Fibroblast of skin of right quadriceps (primary cell): ENCODE measurements at regions not wholly inside any gene's neighbourhood (a gene's known extent, or its start where the extent isn't known, plus 50 kb on each side); places are given as distances from the start of the nearest gene placed in this dataset.

Experiments
- DNase-seq: peaks from one replicate; pipeline ENCODE4 v3.0.0-alpha.2; 2013

DNA sequence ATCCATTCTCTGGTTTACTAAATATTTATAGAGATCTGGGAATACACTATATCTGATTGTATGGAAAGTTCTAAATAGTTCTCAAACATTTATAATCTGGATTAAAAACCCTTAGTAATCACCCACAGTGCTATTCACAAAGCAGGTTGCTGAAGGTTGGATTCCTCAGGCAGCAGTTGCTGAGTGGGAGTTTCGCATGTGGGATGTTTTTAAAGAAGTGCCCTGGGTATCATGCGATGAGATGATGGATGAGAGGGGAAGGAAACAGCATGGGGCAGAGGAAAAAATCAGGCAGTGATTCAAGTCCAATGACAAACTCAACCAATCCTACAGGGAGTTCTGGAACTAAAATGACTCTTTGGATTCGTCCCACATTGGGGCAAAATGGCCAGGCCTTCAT lies 85.3 kb upstream of the GALNT2 start:
- DNase-seq = no peak

DNA sequence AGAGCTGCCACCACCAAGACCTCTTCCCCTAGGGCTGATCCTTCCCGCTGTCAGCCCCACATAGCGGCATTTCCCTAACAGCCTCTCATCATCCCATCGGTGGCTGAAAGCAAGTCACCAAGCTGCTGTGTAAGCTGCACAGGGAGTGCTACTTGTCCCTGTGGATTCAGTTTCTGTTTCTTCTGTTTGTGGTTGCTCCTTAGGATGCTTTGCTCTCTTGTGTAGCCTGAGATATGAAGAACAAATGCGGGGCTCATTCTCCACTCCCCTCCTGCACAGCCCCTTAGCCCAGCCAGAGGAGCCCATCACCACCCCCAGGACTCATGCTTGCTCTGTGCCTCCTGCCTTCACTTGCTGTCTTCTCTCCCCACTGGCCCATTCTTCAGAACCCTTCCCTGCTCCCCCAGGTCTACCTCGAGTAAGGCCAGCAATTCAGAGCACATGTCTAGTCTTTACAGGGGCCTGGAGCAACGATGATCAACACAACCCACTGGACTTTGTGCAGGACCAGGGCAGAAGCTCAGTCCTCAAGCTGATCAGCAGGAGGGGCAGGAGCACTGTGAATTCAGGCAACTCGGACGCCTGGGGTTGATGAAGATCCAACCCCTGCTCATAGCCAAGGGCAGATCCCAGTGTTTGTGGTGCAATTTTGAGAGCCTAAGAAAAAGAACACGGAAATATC lies 82.6 kb upstream of the GALNT2 start:
- DNase-seq = no peak

DNA sequence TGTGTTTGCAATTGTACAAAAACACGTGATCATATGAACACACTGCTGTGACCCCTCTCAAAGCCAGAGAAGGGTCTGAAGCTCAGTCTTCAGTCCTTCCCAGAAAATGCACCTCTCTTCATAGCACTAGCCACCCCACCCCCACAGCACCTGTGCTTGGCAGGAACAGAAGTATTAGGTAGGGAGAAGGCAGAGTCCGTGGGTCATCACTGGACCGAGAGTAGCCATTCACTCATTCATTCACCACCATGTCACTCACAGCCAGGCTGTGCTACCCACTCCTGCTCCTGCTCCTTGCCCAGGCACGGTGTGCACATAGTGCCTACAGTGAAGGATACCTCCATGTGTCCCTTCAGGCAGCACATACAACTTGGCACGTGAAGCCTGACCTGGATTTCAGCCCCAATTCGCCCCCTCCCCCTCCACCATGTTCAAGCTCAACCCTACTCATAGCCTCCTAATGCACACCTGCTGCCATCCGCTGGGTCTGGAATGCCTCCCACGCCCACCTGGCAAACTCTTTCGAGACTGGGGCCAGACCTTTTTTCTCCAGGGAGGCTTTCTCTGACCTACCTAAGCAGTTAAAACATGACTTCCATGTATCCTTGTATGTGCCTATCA lies 81.9 kb upstream of the GALNT2 start:
- DNase-seq = no peak

DNA sequence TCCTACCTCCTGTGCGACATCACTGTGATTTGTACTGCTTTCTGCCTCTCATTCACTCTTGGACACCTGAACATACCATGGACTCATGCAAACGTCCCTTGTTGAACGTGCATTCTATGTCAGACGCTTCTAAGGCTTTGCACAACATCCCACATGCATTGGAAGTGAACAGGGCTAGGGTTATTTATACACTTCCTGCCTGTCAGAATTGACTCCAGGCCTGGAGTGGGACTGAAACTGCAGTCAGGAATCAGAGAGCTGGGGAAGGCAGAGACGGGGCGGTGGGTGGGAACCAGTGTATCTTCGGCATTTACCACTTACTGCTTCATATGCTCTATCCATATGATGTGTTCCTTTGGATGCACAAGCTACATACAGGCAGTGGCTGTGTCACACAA lies 81.4 kb upstream of the GALNT2 start:
- DNase-seq = no peak

DNA sequence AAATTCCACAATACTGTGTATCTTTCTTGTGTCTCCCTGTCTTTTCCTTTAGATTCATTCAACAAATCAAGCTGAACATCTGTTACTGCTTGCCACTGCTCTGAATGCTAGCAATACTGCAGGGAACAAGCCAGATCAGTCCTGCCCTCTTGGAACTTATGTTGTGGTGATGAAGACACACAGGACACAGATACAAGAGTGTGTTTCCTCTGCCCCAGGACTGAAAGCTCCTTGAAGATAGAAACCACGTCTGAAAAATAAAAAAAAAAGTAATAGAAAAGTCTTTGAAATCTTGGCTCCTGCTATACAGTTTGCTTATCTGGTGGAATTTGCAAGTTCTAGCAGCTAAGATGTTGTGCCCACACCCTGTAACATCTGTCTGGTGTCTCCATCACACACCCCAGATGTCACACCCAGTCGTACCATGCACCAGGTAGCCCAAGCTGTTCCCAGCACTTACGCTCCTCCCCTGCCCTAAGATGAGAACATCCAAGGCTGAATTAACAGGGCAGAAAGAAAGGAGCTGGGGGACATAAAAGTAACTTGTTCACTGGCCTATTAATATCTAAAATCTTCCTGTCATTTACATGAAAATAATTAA lies 80.2 kb upstream of the GALNT2 start:
- DNase-seq = no peak

DNA sequence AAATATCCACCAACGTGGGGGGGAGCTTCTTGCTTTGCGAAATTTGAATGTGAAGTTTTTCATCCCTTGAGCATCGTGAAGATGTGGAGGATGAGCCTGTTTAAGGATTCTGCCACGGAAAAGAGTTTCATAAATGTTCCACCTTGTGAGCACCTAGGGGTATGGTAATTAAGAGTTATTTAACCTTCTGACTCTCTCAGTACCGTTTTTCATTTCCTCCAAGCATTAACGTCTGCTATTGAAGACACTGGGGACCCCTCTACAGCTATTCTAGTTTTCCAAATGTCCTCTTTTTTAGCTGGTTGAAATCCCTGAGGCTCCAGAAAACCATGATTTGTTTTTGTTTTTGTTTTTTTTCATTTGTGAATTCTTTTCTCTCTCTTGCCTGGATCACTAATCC lies 79.1 kb upstream of the GALNT2 start:
- no peak for DNase-seq

DNA sequence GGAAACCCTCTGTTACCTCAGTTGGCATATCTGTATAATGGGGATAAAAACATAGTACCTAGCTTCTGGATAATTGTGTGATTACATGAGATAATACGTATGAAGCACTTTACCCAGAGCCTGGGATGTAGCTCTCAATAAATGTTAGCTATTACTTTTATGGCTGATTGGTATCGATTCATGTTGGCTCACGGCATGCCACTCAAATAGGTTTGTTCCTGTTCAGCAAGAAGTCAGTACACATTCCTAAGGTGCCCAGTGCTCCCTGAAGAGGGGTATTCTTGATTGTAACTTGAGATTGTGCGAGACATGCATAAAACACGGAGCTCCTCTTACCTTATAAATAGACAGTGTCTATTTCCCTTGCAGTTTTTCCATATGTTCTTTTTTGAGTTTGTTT lies 78.5 kb upstream of the GALNT2 start:
- DNase-seq = no peak

DNA sequence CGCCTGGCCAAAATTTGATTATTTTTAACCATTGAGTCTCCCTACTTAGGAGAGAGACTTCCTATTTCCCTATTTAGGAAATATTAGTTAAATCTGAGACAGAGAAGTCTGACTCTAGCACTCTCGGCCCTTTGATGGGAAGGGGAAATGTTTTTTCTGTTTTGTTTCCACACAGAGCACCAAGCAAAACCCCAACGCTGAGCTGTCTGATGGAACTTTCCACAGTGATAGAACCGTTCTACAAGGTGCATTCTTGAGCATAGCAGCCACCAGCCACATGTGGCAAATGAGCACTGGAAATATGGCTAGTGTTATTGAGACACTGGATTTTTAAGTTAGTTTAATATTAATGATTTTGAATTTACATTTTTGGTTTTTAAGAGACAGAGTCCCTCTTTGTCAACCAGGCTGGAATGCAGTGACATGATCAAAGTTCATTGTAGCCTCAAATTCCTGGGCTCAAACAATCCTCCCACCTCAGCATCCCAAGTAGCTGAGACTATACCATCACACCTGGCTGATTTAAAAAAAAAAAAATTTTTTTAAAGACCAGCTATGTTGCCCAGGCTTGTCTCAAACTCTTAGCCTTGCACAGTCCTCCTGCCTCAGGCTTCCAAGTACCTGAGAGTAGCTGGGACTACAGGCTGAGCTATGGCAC lies 77.3 kb upstream of the GALNT2 start:
- no peak for DNase-seq

DNA sequence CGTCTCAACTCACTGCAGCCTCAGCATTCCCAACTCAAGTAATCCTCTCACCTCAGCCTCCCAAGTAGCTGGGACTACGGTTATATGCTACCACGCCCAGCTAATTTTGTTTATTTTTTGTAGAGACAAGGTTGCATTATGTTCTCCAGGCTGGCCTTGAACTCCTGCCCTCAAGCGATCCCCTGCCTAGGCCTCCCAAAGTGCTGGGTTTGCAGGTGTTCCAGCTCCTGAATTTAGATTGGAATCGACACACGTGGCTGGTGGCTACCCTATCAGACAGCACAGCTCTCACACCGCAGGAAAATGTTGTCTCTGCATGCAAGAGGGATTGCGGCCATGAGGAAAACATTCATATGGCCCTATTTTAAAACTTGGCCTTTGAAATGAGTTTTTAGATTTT lies 76.7 kb upstream of the GALNT2 start:
- DNase-seq = no peak

DNA sequence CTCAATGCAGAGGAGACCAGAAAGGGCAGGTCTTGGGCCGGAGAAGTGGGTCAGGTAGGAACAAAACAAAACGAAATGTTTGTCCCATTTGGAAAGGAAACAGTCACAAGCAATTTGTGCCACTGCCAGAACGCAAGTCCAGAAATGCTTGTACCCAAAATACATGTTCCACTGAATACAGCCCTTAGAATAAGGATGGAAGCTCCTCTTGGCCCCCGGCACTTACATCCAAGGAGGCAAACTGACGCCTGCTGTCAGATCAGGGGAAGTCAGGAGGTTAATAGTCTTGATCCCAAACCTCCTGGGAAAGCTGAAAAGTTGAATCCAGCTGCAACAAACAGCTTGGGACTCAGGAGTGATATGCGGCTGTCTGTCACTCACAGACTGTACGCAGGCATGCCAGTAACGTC lies 75.9 kb upstream of the GALNT2 start:
- no peak for DNase-seq

DNA sequence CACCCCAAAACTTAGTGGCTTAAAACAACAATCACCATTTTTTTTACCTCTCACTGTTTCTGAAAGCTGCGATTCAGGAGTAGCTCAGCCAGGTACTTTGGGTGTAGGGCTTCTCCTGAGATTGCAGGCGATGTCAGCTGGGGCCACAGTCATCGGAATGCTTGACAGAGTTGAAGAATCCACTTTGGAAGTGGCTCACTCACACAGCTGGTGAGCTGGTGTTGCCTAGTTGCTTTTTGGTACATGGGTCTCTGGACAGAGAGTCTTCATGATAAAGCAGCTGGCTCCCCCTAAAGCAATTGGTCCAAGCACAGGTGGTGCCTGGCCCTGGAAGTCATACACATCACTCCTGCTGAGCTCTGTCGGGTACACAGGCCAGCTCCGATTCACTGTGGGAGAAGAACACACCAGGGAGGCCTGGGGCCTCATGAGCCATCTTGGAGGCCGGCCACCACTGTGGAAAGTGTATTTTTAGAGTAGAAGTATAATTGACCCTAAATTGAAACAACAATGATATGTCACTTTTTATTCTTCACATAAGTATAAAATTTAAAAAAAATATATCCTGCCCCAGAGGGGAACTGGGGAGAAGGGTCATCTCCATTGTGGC lies 75.2 kb upstream of the GALNT2 start:
- DNase-seq = no peak

DNA sequence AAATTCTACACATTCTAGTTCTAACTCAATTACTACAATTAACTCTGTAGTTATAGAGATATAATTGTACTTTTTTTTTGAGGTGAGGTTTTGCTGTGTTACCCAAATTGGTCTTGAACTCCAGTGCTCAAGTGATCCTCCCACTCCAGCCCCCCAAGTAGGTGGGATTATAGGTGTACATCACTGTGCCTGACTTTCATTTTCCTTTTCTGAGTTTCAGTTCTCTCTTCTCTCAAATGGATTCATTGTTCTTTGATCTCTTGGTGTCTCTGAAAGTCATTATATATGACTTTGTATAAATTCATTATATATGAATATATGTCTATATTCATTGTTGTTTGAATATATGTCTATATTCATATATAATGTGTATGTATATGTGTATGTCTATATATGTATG lies 74.0 kb upstream of the GALNT2 start:
- no peak for DNase-seq

DNA sequence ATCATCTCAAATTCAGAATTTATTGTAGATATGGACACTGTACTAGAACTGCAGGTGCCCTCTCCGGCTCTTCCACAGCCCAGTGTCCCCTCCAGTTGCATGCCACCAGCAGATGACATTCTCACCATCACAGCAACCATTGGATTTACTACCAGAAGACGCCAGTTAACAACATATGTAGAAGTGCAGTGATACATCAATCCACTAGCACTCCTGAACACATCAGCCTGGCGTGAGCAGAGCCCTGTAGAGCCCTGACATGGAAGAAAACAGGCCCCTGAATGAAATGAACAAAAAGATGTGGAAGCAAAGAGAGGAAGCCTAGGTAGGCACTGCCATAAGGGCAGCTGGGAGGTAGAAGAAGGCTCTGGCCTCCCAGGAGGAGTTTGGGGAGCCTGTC lies 73.1 kb upstream of the GALNT2 start:
- DNase-seq = no peak

DNA sequence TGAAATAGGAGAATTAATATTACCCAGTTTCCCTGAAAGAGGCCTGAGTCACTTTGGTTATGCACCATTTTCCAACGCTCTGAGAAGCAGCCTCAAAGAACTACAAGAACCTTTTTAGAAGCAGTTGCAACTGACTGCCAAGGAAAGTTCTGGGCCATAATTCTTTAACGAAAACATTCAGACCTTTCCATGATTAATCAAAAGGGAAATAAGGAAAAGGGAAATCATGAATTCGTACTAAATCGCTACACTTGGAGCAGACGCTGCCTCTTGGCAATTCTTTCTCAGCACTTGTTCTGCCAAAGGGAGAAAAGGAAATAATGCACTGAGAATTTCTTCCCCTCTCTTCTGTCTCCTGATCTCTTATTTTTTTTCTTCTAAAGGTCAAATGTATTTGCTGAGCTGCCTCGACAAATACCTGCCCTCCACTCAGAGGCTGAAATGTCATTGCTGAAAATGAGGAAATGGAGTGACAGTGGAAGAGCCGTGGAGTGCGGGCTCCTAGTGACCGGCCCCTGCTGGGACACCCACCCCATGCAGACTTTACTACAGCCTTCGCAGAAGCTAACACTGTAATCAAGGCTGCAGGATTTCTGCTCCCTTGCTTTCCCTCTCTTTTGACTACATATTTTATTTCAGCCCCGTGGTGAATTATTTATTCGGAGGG lies 67.9 kb upstream of the GALNT2 start:
- DNase-seq = no peak

DNA sequence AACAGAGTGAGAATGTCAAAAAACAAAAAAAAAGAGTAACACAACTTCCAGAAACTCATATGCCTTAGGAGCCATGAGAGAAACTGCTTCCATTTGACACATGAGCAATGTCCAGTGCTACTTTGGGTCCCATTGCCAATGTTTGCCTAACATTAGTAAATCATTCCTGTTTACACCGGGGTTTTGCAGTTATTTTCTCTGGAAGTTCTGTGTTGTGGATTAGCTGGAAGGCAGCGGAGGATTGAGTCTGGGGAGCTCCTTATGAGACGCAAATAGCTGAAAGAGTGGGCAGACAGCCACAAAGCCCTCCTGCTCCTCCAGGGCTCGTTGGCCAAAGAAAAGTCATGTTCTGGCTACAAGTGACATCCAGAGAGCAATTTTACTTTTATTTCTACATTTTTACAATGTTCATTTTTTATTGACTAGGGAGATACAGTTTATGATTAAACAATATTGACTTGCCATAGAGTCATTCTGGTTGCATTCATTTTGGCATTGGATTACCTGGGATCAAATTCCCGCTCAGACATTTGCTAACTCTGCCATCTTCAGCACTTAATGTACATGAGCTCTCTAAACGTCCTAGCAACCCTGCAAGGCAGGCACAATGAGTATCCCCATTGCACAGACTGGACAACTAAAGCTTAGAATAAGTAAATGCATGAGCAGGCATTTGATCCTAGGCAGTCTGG lies 66.4 kb upstream of the GALNT2 start:
- no peak for DNase-seq

DNA sequence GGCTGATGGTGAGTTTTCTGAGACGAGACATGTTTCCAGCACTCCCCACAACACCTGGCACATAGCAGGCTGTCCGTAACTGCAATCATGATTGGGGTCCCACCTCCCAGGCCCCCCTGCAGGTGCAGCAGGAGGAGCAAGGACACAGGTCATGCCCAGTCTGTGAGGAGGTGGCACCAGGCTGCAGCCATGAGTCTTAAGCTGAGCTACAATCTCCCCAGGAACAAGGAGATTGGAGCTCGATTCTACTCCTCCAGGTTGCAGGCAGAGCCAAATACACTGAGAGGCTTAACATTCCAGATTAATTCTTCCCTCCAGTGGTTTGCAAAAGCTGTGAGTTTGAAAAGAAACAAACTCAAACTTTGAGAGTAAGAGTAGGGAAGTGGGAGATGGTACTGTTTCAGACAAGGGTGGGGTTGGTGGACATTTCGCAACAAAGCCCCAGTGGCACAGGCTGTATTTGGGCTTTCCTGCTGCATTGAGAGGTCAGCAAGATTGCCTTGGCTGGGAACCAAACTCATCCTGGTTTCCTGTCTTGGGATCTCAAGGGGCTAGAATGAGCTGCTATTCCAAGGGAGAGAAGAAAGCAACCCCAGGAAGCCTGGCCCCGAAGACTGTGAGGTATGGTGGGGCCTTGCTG lies 64.8 kb upstream of the GALNT2 start:
- DNase-seq = no peak

DNA sequence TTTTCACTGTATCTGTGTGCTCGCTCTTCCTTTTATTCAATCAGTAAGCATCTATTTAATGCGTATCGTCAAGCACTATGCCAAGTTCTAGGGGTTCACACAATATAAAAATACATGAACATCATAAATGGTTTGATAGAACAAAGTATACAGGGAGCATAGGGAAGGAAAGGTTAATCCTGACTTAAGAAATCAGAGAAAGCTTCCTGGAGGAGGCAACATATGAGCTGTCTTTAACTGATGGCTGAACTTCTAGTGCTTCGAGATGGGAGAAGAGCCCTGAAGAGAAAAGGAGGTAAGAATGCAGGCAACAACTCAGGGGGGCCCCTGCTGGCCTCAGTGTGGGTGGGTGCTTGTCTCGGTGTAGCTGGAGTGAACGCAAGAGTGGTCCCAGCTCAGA lies 63.6 kb upstream of the GALNT2 start:
- no peak for DNase-seq

DNA sequence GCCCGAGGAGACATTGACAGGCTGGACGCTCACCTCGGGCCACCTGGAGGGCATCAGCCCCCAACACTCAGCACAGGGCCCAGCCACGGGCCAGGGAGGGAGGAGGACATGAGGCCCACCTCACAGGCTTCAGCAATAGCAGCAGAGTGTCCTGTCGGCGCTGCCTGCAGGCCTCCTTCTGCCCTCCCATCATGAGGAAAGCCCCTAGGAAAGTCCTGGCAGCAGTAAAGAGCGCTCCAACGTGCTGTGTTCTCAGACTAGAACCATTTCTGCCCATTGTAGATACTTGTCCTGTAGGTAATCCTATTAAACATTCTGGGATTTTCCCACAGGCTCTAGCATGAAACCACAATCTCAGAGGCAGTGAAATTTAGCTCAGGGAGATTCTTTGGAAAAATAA lies 62.0 kb upstream of the GALNT2 start:
- no peak for DNase-seq

DNA sequence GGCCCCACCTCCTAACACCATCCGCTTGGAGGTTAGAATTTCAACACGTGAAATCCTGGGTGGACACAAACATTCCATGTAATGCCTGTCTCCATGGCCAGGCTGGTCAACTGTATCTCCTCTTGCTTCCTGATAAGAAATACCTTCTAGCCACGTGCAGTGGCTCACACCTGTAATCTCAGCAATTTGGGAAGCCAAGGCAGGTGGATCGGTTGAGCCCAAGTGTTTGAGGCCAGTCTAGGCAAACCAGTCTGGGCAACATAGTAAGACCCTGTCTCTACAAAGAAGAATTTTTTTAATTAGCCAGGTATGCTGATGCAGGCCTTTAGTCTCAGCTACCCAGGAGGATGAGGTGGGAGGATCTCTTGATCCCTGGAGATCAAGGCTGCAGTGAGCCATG lies 58.3 kb upstream of the GALNT2 start:
- DNase-seq = no peak

DNA sequence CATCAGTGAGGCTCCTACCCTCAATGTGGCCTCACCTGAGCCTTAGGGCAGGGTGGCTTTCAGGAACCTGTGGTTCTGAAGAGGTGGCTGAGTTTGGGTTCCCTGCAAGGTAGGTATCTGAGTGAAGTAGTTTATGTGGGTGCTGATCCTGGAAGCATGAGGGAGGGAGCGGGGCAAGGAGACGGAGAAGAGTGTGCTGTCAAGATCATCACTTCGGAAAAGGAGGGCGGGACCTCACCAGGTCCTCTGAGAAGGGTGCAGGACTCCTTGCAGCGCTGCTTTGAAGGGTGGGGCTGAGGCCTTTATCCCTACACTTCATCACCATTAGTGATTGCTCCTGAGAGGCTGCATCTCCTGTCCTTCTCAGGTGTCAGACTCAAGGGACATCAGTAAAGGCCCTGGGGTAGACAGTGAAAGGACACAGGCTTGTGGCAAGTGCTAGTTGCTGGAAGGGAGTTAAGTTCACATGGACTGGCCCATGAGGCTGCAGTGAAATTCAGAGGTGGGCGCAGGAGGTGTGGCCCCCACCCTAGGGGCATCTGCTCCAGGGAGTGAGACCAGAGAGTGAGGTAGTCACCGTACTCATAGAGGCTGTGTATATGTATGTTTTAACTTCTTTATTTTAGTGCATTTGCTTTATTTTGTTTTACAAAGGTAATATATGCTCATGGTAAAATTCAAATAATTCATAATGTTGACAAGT lies 57.3 kb upstream of the GALNT2 start:
- no peak for DNase-seq

DNA sequence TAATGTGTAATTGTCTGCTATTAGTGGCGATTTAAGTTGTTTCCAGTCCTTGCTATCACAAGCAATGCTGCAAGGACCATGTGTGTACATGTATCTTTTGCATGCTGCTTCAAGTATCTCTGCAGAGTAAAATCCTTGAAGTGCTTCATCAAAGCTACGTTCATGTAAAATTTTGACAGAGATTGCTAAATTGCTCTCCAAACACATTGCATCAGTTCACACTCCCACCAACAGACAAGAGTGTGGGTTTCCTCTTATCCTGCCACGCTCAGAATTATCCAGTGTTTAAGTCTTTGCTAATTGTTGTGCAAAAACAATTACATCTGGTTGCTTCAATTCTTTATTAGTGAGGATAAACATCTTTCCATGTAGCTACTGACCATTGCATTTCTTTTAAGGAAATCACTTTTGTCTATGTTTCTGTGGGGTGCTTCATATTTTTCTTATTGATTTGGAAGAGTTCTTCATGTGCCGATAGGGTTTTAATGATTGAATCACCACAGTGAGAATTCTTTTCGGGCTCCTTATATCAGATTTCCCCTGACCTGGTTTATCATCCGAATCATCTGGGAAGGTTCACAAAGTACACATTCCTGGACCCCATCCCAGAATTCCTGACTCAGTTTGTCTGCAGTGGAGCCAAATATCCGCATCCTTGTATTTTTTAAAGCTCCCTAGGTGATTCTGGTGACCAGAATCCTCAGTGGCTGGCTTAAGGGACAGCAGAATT lies 56.3 kb upstream of the GALNT2 start:
- peak; percentile 10 for DNase-seq
